ENCODE measurements at regions not wholly inside any gene's neighbourhood (a gene's known extent, or its start where the extent isn't known, plus 50 kb on each side); places are given as distances from the start of the nearest gene placed in this dataset.

DNA sequence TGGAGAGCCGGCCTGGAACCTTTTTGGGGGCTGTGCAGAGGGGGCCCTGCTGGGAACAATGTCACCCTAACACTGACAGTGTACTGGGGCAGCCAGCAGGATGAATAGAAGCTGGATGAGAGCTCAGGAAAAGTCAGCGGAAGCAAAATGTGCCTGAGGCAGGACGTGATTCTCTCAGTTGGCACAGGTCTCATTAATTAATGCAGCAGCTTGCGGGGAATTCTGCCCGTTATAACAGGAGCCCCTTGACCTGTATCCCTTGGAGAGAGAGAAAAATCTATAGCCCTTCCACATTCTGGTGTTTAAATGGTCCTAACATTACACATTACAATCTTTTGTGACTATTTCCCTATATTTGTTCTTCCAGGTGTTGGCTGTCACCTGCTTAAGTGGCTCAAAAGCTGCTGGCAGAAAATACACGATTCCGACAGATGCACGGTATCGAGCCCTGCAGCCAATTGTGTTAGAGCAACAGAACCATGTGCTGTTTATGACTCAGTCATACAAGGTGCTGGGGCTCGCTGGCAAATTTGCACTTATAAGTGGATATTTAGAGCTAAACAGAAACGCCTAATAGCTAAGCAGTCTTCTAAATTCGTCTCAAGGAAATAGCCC is 854.7 kb downstream of the AACS start:
- DNase-seq: no peak

DNA sequence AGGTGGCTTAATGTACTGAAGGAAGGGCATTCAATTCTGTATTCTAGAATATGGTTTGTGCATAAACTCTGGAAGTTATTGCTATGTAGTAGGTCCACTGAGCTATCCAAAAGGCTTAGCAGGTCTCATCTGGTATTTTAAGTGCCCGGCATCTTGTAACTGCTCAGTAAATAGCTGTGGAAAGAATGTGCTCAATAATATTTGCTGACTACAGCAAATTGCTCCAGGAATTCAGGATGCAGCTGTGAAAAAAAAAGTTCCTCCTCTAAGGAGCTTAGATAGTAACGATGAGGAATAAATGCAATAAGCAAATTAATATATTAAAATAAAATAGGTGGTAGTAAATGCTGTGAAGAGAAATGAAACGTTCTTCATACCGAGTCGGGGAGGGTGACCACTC is 857.1 kb downstream of the AACS start:
- no peak for DNase-seq

DNA sequence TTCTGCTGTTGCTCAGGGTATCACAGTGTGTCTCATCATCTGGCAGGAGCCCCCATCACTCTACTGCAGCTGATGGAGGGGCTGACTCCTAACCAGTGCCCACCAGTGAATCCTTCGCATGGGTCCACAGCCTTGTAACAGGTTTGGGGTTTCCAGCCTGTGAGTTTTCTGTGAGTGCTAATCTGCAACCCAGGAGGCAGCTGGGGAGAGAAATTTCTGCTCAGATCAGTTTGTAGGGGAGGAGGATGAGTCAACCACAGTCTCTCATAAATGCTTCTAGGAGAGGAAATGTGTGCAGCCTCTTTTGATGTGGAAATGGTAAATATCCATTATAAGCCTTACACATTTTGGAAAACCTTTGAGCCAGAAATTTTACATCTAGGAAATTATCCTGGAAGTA is 871.3 kb downstream of the AACS start:
- DNase-seq: no peak

DNA sequence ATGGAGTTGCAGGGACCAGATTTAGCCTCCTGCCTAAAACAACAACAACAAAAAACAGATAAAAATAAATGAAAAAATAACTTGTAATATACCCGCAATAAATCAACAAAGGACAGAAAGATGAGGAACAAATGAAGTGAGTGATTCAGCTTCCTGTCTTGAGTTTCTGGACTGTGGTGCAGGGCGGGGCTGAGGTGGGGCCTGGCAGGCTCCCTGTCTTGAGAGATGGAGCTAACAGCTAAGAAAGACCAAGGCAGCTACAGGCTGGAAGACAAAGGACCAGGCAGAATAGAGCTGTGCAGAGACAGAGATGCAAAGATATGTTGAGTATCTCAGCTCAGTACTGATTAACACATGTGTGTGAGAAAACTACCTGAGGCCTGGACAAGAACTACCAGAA is 879.2 kb downstream of the AACS start:
- no peak for DNase-seq

DNA sequence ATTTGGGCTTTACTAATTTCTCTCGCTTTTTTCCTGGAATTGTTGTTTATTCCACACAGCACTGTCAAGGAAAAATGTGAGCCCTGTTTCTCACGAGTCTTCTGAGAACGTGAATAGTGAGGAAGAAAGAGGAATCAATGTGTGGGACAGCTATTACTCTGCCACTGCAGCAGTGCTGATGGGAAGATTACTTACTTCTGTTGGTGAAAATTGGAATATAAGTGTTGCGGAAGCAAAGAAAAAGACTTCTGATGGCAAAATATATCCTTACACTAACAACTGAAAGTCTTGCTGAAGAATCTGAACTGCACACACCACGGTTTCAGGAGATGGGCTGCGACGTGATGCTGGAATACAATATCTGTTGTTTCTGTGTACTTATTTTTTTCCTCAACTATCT is 884.2 kb downstream of the AACS start:
- no peak for DNase-seq

DNA sequence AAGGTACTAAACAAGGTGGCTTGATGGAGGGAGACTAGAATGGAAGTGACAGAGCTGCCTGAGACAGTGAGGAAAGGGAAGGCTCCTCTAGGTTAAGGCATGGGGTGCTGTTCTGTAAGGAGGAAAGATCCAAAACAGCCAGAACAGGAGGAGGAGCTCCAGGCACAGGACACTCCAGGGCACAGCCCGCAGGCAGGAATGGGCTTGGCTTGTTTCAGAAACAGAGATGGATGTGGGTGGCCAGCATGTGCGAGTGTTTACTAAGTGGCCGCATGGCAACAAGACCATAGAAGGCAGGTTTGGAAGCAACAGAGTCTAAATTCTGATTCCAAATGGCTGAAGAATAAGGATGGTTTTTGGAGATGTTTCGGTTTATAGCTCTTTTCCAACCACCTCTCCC is 889.1 kb downstream of the AACS start:
- DNase-seq: no peak

DNA sequence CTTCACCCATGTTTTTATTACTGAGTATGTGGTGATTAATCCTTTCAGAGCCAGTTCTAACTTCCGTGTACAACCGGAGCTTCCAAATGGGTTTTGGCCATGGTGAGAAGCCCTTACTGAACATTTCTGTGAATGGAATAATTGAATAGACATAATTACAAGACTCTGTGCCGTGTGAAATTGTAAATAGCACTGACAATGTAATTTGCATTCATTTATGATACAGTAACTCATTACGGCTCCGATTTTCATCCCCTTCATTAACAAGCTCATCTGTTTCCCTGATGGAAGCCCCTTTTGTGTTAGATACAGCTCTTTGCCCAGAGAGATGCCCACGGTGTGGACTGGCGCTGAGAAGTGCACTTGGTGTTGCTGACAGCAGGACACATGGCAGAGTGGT is 891.0 kb downstream of the AACS start:
- DNase-seq: no peak

DNA sequence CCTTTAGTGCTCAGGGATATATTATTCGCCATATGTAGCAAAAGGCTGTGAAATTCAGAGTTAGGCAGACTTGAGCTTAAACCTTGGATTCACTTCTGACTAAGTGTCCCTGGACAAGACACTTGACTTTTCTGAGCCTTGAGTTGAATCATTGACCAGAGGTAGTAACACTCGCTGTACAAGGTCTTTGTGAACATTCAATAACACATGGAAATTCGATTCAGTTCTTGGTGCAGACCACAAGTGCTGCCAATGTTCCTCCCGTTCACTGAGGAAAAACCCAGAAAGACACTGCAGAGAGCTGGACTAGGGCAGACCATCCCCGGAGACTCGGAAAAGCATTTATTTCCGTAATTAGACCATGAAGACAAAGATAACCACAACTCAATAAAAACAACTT is 901.4 kb downstream of the AACS start:
- no peak for DNase-seq

DNA sequence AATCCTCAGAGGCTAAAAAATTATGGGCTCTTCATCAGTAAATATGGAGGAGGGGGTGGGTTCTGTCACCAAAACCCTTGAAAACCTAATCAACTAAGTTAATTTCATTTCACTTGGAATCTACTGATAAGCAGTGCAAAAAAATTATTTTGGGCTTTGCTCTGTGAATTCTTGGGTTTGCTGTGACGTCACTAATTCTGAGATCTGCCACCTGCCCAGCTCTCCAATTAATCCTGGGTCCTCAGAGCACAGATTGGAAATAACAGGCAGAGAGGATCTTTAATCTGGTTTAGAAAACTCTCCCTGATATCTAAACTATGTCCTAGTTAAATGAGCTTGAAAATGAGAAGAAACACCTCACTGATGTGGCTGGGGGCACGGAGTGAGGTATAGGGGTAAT is 903.2 kb downstream of the AACS start:
- no peak for DNase-seq

DNA sequence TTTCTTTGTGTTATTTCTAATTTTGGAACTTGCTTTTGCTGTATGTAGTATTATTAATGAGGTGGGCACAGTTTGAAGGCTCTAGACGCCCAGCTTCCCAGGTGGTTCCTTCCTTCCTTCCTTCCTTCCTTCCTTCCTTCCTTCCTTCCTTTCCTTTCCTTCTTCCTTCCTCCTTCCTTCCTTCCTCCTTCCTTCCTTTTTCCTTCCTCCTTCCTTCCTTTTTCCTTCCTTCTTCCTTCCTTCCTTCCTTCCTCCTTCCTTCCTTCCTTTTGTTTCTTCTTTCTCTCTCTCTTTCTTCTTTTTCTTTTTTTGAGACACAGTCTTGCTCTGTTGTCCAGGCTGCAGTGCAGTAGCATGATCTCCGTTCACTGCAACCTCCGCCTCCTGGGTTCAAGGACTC is 906.7 kb downstream of the AACS start:
- no peak for DNase-seq

DNA sequence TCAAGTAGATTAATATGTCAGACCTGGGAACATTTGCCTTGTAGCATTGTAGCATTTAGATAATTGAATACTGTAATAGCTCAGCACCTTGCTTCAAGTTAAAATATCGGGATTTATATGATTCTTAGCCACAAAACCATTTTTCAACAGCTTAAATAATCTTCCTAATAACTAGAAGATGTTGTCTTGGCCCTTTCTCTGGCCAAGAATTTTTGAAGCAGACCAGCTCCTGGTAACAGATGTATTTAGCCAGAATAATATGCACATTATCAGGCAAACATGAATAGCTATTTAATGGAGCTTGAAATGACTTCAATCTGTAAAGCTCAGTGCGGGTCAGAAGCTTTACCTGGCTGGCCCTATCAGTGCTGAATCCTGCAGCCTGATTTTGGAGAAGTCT is 913.1 kb downstream of the AACS start:
- DNase-seq: no peak

DNA sequence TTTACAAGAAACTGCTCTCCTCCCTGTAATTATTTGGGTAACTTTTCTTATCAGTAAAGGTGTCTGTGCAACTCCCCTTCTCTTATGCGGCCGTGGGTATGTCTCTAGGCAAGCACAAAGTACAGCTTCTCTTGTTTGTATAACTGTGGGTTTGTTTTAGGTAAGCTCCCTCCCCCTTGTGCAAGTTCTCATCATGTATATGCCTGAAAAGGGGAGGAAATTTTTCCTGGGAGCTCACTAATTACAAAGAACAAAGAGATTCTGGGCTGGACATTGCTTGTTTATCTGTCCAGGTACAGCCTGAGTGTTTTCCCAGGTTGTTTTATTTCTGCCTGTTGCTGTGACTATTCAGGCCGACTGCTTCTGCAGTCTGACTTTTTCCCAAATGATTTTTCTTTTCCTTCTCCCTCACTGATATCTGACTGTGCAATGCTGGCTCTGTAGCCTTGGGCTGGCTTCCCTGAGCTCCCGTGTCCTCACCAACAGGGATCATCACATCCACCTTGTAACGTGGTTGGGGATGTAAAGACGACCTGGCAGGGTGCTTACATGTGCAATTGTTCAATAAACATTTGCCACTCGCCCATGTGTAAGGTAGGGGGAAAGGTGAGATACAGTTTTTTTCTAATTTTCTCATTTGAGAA is 916.5 kb downstream of the AACS start:
- no peak for DNase-seq

DNA sequence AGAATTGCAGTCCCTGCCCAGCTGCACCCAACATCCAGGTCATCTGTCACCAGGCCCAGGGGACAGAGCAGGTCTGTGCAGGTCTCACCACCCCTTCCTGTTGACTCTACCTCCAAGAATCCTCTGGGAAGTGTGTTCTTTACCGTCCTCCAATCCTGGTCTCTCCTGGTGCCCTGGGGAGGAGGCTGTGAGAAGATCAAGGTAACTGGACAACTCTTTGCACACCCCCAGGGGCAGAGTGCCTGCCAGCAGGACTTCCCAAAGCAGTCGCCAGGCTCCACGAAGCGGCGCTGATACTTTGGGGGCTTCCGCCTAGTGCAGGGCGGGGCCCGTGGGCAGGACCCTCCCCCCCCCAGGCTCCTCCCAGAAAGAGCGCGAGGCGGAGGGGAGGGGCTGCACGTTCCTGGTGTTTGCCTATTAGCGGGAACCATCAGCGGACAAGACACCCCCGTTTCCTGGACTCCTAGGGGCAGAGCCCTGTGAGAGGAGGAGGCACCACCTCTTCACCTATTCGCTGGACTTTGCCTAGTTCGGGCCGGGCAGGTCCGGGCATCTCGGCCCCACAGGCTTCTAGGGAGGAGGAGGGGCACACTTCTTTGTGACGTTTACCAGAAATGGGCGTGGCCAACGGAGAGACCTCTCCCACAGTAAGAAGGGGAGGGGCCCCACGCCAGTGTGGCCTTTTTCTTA is 918.0 kb downstream of the AACS start:
- DNase-seq: peak; percentile 66

DNA sequence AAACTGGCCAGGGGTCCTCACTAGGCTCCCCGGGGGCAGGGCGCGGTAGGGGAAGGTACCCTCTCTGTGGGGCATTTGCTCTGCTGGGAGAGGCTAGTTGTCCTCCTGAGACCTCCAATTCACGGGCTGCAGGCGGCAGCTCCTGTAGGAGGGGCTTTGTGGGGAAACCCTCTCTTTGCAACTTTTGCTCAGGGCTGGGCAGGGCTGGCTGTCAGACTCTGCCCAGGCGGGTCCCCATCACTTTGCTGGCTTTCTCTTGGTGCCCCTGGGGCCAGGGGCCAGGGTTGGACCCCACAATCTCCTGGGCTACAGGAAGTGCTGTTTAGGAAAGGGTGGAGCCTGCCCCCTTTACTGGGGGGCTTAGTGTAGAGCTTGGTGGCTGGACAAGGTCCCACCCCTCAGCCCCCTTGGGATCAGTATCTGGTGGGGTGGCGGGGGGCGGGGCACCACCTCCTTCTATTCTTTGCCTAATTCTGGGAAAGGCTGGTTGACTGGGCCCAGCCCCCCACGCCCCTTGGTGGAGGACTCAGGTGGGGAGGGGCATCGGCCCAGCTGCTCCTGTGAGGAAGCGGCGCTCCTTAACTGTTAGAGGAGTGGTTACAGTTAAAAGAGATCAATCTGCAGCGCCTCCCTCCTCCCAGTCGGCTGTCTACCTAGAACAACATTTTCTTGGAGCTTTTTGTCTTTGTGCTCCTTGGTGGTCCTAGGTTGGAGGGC is 918.7 kb downstream of the AACS start:
- no peak for DNase-seq

DNA sequence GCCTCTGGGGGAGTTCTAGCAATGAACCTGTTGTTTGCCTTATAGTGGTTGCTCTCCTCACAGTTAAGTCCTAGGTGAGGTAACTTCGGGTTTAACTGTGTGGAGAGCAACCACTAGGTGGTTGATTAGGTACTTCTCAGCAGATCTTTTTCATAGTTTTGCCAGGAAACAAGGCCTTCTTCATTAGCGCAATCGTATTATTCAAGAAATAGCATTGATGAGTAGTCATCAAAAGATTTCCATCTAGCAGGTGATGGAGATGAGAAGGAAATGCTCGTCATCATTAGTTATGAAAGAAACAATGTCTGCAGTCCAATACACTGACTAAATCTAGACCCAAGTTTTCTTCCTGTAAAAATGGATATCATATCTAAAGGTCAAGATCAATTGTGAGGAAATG is 923.3 kb downstream of the AACS start:
- DNase-seq: no peak

DNA sequence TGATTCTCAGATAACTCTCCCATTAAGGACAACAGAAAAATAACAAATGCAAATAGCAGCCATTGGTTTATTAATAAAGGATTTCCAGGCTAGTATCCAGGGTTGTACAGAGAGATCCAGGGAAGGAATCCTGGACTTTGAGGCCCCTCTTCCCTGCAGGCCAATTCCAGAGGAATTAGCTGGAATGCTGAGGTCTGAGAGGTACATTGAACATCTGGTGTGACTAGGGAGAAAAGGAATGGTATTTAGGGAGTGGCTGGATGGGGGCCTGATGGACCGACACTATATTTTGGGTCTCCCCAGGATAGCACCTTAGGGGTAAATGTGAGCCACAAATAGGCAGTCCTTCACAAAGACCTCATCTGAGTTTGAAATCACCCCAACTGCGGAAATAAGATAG is 924.5 kb downstream of the AACS start:
- no peak for DNase-seq

DNA sequence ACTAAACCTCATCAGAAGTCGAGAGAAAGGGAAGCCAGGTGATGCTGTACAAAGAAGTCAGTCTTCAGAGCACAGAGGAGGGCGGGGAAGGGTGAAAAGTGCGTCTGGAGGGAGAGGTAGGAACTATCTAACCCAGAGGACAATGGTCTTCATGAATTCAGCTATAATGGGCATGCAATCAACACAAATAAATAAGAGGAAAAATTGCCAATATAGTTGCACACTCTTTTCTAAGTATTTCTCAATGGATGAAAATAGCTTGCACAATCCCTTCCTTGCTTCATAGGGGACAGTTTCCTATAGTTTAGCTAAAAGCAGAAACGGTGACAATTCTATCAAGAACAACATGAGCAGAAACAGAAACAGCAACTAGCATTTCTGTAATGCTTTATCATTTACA is 931.2 kb downstream of the AACS start:
- DNase-seq: no peak

DNA sequence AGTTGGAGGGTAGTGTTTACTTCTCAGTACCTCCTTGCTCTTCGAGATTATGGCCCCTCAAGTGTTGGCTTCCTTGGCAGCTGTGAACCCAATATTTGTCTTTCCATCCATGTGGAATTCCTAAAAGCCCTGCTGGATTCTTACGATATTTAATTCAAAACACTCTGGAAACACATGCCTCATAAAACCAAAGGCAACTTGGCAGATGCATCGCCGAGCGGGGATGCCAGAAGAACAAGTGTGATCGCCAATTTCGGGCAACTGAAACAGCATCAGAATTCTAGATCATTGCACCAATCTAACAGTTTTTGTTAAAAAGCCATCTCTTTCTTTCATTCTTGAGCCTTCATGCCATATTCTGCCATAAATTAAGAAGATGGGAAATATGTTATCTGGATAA is 934.4 kb downstream of the AACS start:
- no peak for DNase-seq

DNA sequence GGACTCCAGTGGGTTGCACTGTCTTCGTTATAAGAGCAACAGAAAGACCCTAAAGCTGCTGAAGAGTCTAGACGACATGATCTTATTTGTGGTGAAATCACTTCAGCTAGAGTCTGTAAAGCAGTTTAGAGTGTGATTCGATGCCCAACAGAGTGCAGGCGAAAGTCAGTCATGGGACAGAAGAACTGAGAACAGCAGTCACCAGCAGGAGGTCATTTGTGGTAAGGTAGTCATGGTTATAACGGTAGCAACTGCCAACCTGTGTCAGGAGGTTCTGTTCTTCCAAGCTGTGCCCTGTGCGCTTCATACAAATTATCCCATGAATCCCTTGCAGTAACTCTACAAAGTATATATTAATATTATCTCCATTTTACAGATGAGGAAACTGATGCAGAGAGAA is 954.1 kb downstream of the AACS start:
- no peak for DNase-seq

DNA sequence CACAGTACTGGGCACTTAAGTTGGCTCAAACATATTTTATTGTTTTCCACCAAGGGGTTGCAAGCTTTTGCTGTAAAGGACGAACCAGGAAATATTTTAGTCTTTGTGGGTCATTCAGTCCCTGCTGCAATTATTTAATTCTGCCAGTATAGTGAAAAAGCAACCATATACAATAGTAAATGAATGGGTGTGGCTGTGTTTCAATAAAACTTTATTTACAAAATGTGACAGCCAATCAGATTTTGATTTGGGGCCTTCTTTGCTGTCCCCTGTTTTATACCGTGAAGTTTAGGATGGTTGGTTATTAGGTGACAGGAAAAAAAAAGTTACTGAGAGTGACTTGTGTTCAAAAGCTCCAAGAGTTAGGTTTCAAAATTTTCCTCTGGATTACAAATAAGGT is 956.4 kb downstream of the AACS start:
- no peak for DNase-seq

DNA sequence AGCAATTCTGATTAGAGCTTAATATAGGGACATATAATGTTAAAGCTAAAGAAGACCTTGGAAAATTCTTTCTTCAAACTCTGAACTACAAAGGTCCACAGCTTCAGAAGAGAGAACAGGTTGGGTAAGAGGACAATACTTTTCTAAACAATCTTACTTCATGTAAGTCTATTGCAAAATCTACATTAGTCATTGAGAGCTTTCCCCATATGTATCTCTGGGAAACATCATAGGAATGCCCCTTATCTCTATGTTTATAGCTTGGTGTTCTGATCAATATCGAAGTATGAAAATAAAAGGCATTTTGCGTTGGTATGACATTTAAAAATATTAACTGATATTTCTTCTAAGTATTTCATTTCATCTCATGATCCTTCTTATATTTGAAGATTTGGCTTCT is 962.6 kb downstream of the AACS start:
- no peak for DNase-seq

DNA sequence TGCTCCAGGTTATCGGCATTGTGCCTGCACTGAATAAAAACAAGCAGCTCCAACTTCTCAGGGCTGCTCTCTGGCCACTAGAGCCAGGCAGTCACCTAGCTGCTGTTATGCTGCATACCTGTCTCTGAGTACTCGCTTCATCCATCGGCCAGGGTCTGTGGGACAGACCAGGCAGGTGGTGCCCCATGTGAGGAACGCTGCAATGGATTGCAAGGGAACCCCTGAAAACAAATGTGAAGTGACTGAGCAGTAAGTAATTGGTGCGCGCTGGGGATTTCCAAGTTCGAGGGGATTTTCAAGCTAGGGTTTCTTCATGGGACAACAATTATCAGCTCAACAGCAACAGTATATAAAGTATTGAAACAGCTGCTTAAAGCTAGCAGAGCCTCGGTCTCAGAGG is 965.3 kb downstream of the AACS start:
- DNase-seq: no peak

DNA sequence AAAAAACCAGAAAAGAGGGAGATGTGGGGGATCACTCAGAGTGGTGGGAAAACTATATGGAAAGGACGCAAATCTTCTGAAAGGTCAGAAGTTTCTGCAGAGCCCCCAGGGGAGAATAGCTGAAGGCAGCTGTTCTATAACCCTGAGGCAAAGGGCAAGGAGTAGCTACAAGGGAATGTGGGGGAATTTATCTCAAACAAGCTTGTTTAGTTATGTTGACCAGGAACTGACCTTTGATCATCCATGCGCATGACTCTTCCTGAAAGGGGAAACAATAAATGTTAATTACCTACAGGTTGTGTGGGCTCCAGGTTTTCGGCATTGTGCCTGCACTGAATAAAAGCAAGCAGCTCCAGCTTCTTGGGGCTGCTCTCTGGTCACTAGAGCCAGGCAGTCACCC is 968.5 kb downstream of the AACS start:
- no peak for DNase-seq

DNA sequence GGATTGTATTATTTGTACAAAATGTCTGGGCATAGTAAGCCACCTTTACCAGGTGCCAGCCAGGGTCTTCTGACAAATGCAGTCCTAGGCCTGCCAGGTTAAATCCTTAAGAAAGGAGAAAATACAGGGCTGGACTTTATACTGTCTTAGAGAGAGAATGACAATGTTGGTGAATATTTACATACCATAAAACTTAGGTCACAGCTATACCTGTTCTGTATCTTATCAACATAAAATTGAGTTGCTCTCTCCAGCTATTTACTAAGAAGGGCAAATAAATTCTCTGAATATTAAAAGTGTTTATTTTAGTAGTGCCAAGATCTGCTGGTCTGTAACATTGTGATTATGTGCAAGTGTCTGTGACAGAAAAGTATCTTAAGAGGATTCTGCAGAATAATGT is 971.1 kb downstream of the AACS start:
- DNase-seq: no peak

Data from GOT3 (cell line).